ENCODE measurements at regions not wholly inside any gene's neighbourhood (a gene's known extent, or its start where the extent isn't known, plus 50 kb on each side); places are given as distances from the start of the nearest gene placed in this dataset.
"Not testable (repeated sequence)": the region's sequence is repeated elsewhere in the genome, so short reads cannot be mapped to it uniquely, and the experiment has no call there.

DNA sequence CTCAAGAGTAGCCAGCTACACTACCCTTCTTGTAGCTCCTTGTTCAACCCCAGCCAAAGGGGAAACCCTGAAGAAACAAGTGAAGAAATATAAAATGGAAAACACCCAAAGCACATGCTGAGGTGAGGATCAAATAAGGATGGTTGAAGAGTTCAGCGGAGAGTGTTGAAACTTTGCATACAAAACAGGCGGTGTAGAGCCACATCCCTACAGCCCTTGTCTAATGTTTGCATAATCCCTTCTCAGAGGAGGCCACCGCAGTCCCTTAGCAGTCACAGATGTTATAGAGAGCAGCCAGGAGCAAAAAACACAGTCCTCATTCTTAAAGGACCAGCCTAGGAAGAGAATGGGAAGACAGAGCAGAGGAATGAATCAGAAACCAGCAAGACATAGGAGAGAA is 350.7 kb upstream of the SASH1 start:
- no peak for DNase-seq (ENCODE audit: low read depth, low spot score)
- no peak overlapping the region for H3K4me3 ChIP-seq (ENCODE audit: insufficient read length, low read depth)
- no peak for TF ChIP-seq ZNF274 (IDR thresholded peaks at IDR 0.05; ENCODE audit: low read depth, low read length)
- no peak for TF ChIP-seq YY1 (IDR thresholded peaks at IDR 0.05; ENCODE audit: insufficient read depth, insufficient read length)

DNA sequence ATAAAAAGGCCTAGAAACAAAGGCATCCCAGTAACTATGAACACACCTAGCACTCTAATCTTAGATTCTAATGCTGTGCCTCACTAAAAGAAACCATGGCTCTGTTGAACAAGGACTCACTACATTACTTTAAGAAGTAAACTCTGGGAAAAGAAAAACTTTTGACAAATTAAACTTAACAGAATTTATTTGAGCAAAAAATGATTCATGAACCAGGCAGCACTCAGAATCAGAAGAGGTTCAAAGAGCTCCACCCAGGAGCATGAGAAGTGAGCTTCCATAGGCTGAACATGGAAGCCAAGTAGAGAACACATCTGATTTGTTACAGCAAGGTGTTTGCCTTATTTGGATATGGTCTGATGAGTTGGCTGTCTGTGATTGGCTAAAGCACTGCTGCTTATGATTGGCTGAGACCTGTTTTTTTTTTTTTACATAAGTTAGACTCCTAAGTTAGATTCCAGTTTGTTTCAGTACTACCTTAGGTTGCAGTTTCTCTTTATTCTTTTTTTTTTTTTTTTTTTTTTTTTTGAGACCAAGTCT is 343.6 kb upstream of the SASH1 start:
- Histone ChIP-seq H3K36me3 (ENCODE audit: insufficient read depth, insufficient read length, low read length) (no peaks in the 10 kb centered on the region), H3K4me3 (ENCODE audit: insufficient read length, low read depth) (no peak overlapping the region), H3K4me1 (ENCODE audit: insufficient read depth, insufficient read length) (no peaks in the 10 kb centered on the region), H3K9me3 (ENCODE audit: insufficient read depth, low read length) (no peaks in the 10 kb centered on the region), H3K9ac (ENCODE audit: insufficient read length, low read depth) (no peak overlapping the region), H3K27me3 (ENCODE audit: insufficient read depth, insufficient read length) (no peaks in the 10 kb centered on the region)
- no peak for DNase-seq (ENCODE audit: low read depth, low spot score)
- TF ChIP-seq SUZ12 (IDR thresholded peaks at IDR 0.05; ENCODE audit: extremely low read depth, insufficient read depth, insufficient read length) = no peak
- no peak for TF ChIP-seq YY1 (IDR thresholded peaks at IDR 0.05; ENCODE audit: insufficient read depth, insufficient read length)
- TF ChIP-seq ZNF274 (IDR thresholded peaks at IDR 0.05; ENCODE audit: low read depth, low read length) = no peak

More for the DNA sequence above, 350.7 kb upstream of the SASH1 start:
- no peaks in the 10 kb centered on the region for H3K27me3 ChIP-seq (ENCODE audit: insufficient read depth, insufficient read length)
- no peaks in the 10 kb centered on the region for H3K4me1 ChIP-seq (ENCODE audit: insufficient read depth, insufficient read length)
- no peak overlapping the region for H3K9ac ChIP-seq (ENCODE audit: insufficient read length, low read depth)
- H3K9me3 ChIP-seq (ENCODE audit: insufficient read depth, low read length) = no peaks in the 10 kb centered on the region
- no peaks in the 10 kb centered on the region for H3K36me3 ChIP-seq (ENCODE audit: insufficient read depth, insufficient read length, low read length)

DNA sequence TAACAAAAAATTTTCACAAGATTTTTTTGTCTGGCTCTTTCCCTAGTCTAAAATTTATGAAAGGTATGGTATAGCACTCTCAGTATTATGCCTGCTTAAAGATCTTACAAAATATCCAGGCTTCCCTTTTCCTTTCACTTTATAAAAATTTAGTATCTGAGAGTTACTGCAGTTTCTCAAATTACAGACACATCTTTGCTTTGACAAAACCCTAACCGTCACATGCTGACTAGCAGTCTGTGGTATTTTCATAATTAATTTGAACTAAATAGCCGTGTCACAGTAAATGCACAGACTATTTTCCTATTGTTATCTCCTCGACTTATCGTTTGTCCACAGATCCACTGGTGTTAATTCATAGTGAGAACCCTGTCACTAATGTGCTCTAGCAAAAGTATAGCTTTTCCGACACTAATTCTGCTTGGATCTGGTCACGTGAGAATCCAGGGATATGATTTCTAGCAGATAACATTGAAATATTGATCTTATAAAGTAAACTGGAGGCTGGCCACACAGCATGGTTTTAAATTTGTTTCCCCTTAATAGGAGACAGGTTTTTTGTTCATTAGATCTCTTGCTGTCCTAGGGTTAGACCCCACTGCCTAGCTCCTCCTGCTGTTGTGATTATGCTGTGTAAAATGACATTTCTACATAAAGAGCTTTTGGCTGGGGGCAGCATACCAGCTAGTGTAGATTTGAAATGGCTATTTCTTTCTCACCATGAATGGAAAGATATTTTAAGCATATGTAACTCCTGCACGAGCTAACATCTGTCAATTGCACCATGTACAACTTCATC is 340.6 kb upstream of the SASH1 start:
- H3K4me1 ChIP-seq (ENCODE audit: insufficient read depth, insufficient read length) = no peaks in the 10 kb centered on the region

DNA sequence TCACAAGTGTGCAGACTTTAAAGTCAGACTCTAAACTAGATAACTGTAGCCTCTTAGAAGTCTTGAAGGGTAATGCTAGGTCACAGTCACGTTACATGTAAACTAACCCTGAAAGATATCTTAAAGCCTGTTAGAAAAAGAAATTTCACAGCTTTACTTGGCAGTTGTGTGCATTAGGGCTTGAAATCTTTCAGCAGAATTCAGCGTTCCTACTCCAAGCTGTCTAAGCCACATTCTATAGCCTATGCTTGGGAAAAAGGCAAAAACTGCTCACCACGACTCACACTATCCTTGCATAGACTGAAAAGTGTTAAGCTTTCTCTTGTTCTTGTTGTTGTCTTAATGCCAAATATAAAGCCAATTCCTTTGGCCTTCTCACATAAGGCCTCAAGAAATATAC is 338.0 kb upstream of the SASH1 start:
- Histone ChIP-seq H3K9me3 (ENCODE audit: insufficient read depth, low read length) (no peaks in the 10 kb centered on the region), H3K9ac (ENCODE audit: insufficient read length, low read depth) (no peak overlapping the region), H3K27me3 (ENCODE audit: insufficient read depth, insufficient read length) (no peaks in the 10 kb centered on the region), H3K4me3 (ENCODE audit: insufficient read length, low read depth) (no peak overlapping the region), H3K36me3 (ENCODE audit: insufficient read depth, insufficient read length, low read length) (no peaks in the 10 kb centered on the region), H3K4me1 (ENCODE audit: insufficient read depth, insufficient read length) (no peaks in the 10 kb centered on the region)
- DNase-seq (ENCODE audit: low read depth, low spot score) = no peak
- TF ChIP-seq YY1 (IDR thresholded peaks at IDR 0.05; ENCODE audit: insufficient read depth, insufficient read length) = no peak
- TF ChIP-seq ZNF274 (IDR thresholded peaks at IDR 0.05; ENCODE audit: low read depth, low read length) = no peak
- TF ChIP-seq SUZ12 (IDR thresholded peaks at IDR 0.05; ENCODE audit: extremely low read depth, insufficient read depth, insufficient read length) = no peak

More for the DNA sequence above, 340.6 kb upstream of the SASH1 start:
- Histone ChIP-seq H3K4me3 (ENCODE audit: insufficient read length, low read depth) (no peak overlapping the region), H3K27me3 (ENCODE audit: insufficient read depth, insufficient read length) (no peaks in the 10 kb centered on the region), H3K36me3 (ENCODE audit: insufficient read depth, insufficient read length, low read length) (no peaks in the 10 kb centered on the region), H3K9me3 (ENCODE audit: insufficient read depth, low read length) (no peaks in the 10 kb centered on the region), H3K9ac (ENCODE audit: insufficient read length, low read depth) (no peak overlapping the region)
- no peak for DNase-seq (ENCODE audit: low read depth, low spot score)
- no peak for TF ChIP-seq SUZ12 (IDR thresholded peaks at IDR 0.05; ENCODE audit: extremely low read depth, insufficient read depth, insufficient read length)
- no peak for TF ChIP-seq YY1 (IDR thresholded peaks at IDR 0.05; ENCODE audit: insufficient read depth, insufficient read length)
- no peak for TF ChIP-seq ZNF274 (IDR thresholded peaks at IDR 0.05; ENCODE audit: low read depth, low read length)

DNA sequence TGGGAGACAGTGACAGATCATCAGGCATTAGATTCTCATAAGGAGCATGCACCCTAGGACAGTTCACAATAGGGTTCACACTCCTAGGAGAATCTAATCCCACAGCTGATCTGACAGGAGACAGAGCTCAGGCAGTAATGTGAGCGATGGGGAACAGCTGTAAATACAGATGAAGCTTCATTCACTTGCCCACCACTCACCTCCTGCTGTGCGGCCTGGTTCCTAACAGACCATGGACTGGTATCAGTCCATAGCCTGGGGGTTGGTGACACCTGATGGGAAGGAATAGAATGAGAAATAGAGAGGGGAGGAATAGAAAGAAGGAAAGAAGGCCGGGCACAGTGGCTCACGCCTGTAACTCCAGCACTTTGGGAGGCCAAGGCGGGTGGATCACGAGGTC is 336.8 kb upstream of the SASH1 start:
- TF ChIP-seq YY1 (IDR thresholded peaks at IDR 0.05; ENCODE audit: insufficient read depth, insufficient read length) = no peak
- no peak for TF ChIP-seq ZNF274 (IDR thresholded peaks at IDR 0.05; ENCODE audit: low read depth, low read length)
- TF ChIP-seq SUZ12 (IDR thresholded peaks at IDR 0.05; ENCODE audit: extremely low read depth, insufficient read depth, insufficient read length) = no peak
- Histone ChIP-seq H3K9ac (ENCODE audit: insufficient read length, low read depth) (no peak overlapping the region), H3K27me3 (ENCODE audit: insufficient read depth, insufficient read length) (no peaks in the 10 kb centered on the region), H3K36me3 (ENCODE audit: insufficient read depth, insufficient read length, low read length) (no peaks in the 10 kb centered on the region), H3K4me1 (ENCODE audit: insufficient read depth, insufficient read length) (no peaks in the 10 kb centered on the region), H3K4me3 (ENCODE audit: insufficient read length, low read depth) (no peak overlapping the region), H3K9me3 (ENCODE audit: insufficient read depth, low read length) (peaks cover 11% of the 10 kb centered on the region; the same call in 1 of the 2 replicates)
- DNase-seq (ENCODE audit: low read depth, low spot score) = no peak

DNA sequence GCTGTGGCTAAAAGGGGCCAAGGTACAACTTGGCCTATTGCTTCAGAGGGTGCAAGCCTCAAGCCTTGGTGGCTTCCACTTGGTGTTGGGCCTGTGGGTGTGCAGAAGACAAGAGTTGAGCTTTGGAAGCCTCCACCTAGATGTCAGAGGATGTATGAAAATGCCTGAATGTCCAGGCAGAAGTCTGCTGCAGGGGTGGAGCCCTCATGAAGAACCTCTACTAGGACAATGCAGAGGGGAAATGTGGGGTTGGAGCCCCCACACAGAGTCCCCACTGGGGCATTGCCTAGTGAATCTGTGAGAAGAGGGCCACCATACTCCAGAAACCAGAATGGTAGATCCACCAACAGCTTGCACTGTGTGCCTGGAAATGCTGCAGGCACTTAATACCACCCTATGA is 332.1 kb upstream of the SASH1 start:
- not testable (repeated sequence) for H3K4me3 ChIP-seq (ENCODE audit: insufficient read length, low read depth); H3K27me3 ChIP-seq (ENCODE audit: insufficient read depth, insufficient read length); H3K9ac ChIP-seq (ENCODE audit: insufficient read length, low read depth); H3K36me3 ChIP-seq (ENCODE audit: insufficient read depth, insufficient read length, low read length); DNase-seq (ENCODE audit: low read depth, low spot score); H3K4me1 ChIP-seq (ENCODE audit: insufficient read depth, insufficient read length)
- H3K9me3 ChIP-seq (ENCODE audit: insufficient read depth, low read length) = peaks cover 17% of the 10 kb centered on the region; the same call in 1 of the 2 replicates

DNA sequence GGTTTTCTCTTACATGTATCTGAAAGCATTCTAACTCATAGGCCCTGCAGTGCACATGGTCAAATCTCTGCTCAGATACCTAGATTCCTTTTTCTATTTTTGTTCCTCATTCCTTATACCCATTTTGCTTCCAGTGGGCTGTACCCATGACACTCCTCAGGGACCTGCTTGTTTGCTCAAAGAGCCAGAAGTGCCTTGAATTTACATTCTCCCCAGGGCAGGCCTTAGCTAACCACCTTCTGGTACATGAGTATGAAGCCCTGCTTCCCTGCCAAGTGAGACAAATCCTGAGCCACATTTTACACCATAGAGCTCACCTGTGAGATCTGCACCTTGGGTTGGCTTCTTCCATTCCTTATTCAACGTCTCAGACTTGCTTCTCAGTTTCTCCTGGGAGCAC is 326.6 kb upstream of the SASH1 start:
- Histone ChIP-seq H3K4me1 (ENCODE audit: insufficient read depth, insufficient read length) (no peaks in the 10 kb centered on the region), H3K27me3 (ENCODE audit: insufficient read depth, insufficient read length) (no peaks in the 10 kb centered on the region)

More for the DNA sequence above, 326.6 kb upstream of the SASH1 start:
- Histone ChIP-seq H3K4me3 (ENCODE audit: insufficient read length, low read depth) (no peak overlapping the region), H3K9me3 (ENCODE audit: insufficient read depth, low read length) (peaks cover 4% of the 10 kb centered on the region; the same call in 1 of the 2 replicates), H3K9ac (ENCODE audit: insufficient read length, low read depth) (no peak overlapping the region), H3K36me3 (ENCODE audit: insufficient read depth, insufficient read length, low read length) (no peaks in the 10 kb centered on the region)
- no peak for DNase-seq (ENCODE audit: low read depth, low spot score)
- no peak for TF ChIP-seq SUZ12 (IDR thresholded peaks at IDR 0.05; ENCODE audit: extremely low read depth, insufficient read depth, insufficient read length)
- no peak for TF ChIP-seq YY1 (IDR thresholded peaks at IDR 0.05; ENCODE audit: insufficient read depth, insufficient read length)
- no peak for TF ChIP-seq ZNF274 (IDR thresholded peaks at IDR 0.05; ENCODE audit: low read depth, low read length)

Data from NT2/D1 (cell line).